C4-2B (cell line): ENCODE measurements at regions not wholly inside any gene's neighbourhood (a gene's known extent, or its start where the extent isn't known, plus 50 kb on each side); places are given as distances from the start of the nearest gene placed in this dataset.

Experiments used
- CTCF ChIP-seq: fragments of 450-650 bp; conservative IDR thresholded peaks from 2 replicates; pipeline ENCODE4 v1.5.1; 2017; ENCODE audit warnings: mild to moderate bottlenecking
- ZFX ChIP-seq: fragments of 450-650 bp; IDR thresholded peaks from 2 replicates; pipeline ENCODE4 v1.6.1; 2017

DNA sequence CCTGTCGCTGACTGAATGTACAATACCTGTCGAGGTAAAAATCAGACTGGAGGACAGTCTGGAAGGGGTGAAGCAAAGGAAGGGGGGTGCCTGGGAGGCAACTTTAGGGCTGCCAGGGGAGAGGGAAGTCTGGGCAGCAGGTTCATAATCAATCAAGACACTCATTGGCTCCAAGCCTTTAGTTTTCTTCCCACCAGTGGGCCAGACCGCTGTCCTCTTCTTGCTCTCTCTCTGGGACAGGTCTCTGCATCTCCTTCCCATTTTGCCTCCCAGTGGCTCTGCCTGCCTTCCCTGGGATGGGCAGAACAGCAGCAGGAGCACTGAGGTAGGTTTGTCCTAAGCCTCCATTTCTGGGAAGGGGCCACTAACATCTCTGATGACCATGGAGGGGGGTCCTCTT, 206.5 kb downstream of the TTC8 start:
- TF ChIP-seq CTCF (no peak), ZFX (no peak)
